ENCODE measurements at regions not wholly inside any gene's neighbourhood (a gene's known extent, or its start where the extent isn't known, plus 50 kb on each side); places are given as distances from the start of the nearest gene placed in this dataset.
"Not testable (repeated sequence)": the region's sequence is repeated elsewhere in the genome, so short reads cannot be mapped to it uniquely, and the experiment has no call there.

GRCh38 chr3:177271811-177272501 lies 74.7 kb upstream of the TBL1XR1 start:
- TF ChIP-seq ZFX (IDR thresholded peaks at IDR 0.05); CTCF (conservative IDR thresholded peaks at IDR 0.05): not testable (repeated sequence)

All from C4-2B (cell line).